A172 (cell line): ENCODE measurements at regions not wholly inside any gene's neighbourhood (a gene's known extent, or its start where the extent isn't known, plus 50 kb on each side); places are given as distances from the start of the nearest gene placed in this dataset.
A peak's percentile ranks its signal among the peaks of the same experiment; 100 is the strongest.

Experiments
- DNase-seq: peaks from one replicate; pipeline ENCODE4 v3.0.0-alpha.2; 2015; ENCODE audit warnings: low spot score

- no peak for DNase-seq
Measured at GRCh38 chr16:82499302-82499701, 127.5 kb upstream of the CDH13 start.

GRCh38 chr16:82497139-82497538 lies 129.6 kb upstream of the CDH13 start:
- no peak for DNase-seq

DNA sequence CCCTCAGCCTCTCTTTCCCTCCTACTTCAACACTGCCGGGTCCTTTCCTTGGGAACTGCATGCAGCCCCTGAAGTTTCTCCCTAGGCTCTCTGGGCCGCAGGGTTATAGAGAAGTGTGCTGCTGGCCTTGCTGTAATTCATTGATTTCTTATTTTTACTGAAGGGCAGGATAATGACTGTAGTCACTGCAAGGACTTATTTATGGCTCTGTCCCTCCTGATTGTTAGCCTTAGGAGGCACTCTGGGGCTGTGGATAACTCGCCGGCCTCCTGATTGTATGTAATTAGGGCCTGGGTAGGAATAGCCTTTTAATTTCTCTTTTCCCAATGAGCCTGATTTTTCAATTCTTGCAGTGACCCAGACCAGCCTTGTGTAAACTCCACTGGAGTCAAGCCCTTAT lies 138.3 kb upstream of the CDH13 start:
- DNase-seq: no peak

GRCh38 chr16:82481455-82481854 lies 145.3 kb upstream of the CDH13 start:
- DNase-seq: peak; percentile 14

DNA sequence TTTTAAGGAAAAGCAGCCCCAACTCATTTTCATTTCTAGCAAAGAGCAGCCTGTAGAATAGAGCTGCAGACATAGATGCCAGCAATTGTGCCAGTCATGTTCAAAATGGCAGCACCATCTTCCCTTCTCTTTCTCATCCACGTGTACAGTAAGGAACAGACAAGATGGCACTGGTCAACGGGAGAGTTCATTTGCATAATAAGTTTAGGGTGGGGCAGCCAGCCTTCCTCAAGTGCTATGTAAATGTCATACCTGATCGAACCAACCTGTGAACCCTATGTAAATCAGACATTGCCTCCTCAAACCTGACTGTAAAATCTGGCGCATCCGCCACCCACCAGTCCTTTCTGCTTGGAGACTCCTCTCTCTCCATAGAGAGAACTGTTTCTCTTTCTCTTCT lies 150.0 kb upstream of the CDH13 start:
- DNase-seq: no peak

GRCh38 chr16:82470620-82471152 lies 156.1 kb upstream of the CDH13 start:
- no peak for DNase-seq

DNA sequence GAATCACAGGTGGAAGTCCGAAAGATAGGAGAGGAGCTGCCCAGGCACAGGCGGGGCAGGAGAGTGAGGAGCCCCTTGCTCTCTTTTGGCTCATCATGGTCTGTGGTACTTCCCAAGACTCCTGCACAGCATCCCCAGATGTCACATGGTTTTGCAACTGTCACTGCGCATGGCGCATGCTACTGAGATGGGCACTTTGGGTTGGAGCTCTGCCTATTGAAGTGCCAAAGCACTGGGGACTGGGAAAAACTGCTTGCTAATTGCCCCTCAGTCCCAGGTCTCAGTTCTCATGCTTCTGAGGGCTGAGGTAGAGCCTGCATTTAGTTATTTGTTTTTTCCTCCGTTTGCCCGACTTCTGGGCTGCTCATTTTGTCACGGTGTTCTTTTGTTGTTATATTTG lies 156.8 kb upstream of the CDH13 start:
- DNase-seq: no peak

- DNase-seq: no peak
Measured at GRCh38 chr16:82464187-82464586, 162.6 kb upstream of the CDH13 start.

DNA sequence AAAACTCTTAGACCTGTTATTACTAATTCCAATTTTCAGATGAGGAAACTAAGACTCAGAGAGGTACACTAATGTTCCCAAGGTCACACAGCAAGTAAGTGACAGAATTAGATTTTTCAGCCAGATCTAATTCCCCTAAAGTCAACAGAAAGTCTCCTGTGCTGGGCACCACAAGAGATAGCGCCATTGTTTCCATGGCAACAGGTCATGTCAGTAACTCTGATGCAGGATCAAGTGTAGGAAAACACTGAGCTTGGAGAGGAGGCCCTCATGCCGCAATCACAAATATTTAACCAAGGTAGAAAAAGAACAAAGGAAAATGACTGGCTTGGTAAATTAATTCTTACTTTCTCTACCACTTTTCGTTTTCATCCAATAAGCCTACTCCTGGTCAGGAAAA lies 166.0 kb upstream of the CDH13 start:
- DNase-seq: no peak

DNA sequence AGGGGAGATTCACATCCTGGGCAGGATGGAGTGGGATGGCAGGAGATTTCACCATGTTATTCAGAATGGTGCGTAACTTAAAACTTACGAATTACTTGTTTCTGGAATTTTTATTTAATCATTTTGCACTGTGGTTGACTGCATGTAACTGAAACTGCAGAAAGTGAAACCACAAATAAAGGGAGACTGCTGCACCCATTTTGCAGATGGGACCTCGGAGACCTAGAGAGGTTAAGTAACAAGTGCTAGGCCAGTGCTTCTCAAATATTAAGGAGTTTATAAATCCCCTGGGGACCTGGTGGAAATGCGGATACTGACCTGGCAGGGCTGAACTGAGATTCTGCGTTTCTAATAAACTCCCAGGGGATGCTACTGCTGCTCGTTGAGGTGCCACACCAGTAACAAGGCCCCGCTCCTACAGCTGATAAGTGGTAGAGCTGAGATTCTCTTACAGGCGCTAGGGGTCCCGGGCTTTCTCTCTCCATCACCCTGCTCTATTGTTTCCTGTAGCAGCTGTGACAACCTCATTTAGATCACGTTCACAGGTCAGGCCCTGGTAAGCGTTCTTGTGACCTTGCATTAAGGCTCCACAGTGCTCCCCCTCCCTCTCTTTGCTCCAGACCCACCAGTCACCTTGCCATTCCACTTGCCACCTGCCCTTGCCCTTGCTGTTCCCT lies 167.1 kb upstream of the CDH13 start:
- no peak for DNase-seq

DNA sequence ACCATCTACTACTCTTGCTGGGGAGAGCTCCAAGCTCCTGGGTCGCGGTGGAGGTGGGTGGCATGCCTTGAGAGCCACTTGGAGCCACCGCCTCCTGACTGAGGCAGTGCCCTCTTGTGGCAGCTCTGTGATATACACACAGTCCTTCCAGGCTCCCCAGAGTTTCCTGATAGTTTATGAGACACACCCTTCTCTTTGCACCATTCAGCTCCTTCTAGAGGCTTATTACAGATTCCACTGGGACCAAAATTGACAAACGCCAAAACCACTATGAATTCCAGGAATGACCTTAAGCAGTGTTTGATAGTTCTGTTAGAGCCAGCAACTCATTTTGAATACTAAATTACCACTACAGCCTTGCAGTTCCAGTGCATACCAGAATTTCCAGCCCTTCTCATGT lies 170.1 kb upstream of the CDH13 start:
- peak; percentile 73 for DNase-seq

- DNase-seq: no peak
Measured at GRCh38 chr16:82454566-82454965, 172.2 kb upstream of the CDH13 start.

DNA sequence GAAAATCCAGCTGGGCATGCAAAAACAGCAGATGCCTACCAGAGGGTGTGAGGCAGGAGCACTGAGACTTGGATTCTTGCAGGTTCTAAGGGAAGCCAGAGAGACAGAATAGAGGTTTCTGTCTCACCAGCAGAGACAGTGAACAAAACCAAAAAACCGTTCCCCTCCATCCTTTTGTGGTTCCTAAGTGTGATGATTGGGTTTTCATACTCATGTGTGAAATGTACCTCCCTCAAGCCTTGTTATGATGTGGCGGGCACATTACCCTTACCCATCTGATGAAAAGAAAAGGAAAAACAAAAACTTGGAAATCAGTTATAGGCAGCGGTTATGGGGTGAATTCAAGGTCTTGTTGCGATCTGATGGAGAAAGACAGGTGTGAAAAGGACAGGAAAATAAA lies 172.6 kb upstream of the CDH13 start:
- DNase-seq: no peak

GRCh38 chr16:82452004-82452756 lies 174.6 kb upstream of the CDH13 start:
- DNase-seq: no peak

DNA sequence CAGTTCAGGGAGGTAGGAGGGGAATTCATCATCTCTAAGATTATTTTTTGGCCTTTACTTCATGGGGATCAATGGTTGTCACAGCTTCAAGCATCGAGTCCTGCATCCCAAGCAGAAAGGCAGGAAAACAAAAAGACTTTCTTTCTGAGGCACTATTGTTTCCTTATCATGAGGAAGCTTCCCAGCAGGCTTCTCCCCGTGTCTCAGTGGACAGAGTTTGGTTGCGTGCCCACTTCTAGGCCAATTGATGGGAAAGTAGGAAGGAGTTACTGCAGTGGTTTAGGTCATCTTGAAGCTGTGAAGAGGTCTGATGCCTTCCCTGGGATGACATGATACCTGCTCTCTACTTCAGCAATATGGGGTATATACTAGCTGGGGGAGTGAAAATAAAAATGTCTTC lies 175.3 kb upstream of the CDH13 start:
- no peak for DNase-seq

DNA sequence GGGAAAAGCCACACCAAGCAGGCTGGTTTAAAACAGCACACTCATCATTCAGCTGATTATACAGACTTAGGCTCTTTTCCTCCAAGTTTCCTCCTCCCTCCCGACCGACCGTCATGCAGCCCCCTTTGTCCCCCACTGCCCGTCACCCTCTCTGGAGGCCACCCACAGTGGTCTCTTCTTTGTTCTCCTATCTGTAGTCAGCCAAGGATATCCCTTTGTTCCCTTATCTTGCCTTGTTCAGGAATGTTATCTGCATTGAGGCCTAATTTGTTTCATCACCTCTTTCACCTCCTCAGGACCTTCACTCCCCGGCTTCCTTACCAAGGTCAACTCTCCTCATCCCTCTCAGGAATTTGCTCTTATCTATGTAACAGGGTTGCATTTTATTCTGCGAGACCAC lies 186.4 kb upstream of the CDH13 start:
- no peak for DNase-seq

- no peak for DNase-seq
Measured at GRCh38 chr16:82439678-82440293, 187.0 kb upstream of the CDH13 start.

DNA sequence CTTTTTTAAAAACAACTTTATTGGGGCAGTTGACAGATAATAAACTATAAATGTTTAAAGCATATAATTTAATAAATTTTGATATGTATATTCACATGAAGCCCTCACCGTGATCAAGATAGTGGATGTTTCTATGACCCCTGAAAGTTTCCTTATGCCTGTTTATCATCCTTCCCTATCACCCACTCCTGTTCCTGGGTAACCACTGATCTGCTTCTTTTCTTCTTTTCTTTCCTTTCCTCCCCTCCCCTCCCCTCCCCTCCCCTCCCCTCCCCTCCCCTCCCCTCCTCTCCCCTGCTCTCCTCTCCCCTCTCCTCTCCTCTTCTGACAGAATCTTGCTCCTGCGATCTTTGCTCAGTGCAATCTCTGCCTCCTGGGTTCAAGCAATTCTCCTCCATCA lies 193.7 kb upstream of the CDH13 start:
- DNase-seq: no peak

- DNase-seq: no peak
Measured at GRCh38 chr16:82432261-82432660, 194.5 kb upstream of the CDH13 start.

DNA sequence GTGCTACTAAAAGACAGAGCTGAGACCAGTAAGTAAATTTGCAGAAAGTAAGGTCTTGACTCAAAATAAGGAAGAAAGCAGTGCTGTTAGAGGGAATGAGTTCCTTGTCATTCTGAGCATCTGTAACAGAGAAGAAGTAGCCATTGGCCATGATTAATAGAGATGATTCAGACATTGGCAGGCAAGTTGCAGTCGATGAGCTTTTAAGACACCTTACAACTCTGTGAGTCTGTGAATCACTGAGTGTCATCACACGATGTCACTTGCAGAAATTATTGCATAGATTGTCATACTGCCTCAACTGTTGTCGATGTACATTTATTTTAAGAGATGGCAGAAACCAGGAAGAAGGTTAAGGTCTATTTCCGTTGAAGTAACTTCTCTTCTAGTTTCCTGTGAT lies 201.1 kb upstream of the CDH13 start:
- DNase-seq: no peak

- no peak for DNase-seq
Measured at GRCh38 chr16:82421851-82422250, 204.9 kb upstream of the CDH13 start.

GRCh38 chr16:82419332-82419731 lies 207.4 kb upstream of the CDH13 start:
- DNase-seq: no peak

- no peak for DNase-seq
Measured at GRCh38 chr16:82414476-82414875, 212.3 kb upstream of the CDH13 start.
